ENCODE measurements at regions not wholly inside any gene's neighbourhood (a gene's known extent, or its start where the extent isn't known, plus 50 kb on each side); places are given as distances from the start of the nearest gene placed in this dataset.

- TF ChIP-seq POLR2AphosphoS5 (IDR thresholded peaks at IDR 0.05; ENCODE audit: low read depth, low read length) (no peak), POLR2A (IDR thresholded peaks at IDR 0.05; ENCODE audit: low read depth, low read length) (no peak), TAF1 (IDR thresholded peaks at IDR 0.05; ENCODE audit: borderline replicate concordance, low read depth, low read length) (no peak)
These were observed 334.4 kb upstream of the TRIB2 start for GRCh38 chr2:12382366-12382765.
